Adrenal gland (tissue), 5 donors: ENCODE measurements at regions not wholly inside any gene's neighbourhood (a gene's known extent, or its start where the extent isn't known, plus 50 kb on each side); places are given as distances from the start of the nearest gene placed in this dataset.

Experiments used
- POLR2A ChIP-seq, 2 donors: fragments of 450-650 bp; IDR thresholded peaks; one replicate each; pipeline ENCODE4 v1.6.1; 2017; ENCODE audit warnings: antibody characterized with exemption in 2 of 2, mild to moderate bottlenecking in 2 of 2, moderate library complexity in 1 of 2
- TF ChIP-seq, protein P1 (sequence below), 6 experiments: fragments of 450-650 bp in 4 of 6; fragments of 200-600 bp in 2 of 6; sonication (generic) in 1 of 6; IDR thresholded peaks; 1 replicate in 5 of 6; 2 replicates in 1 of 6; pipeline versions ENCODE4 v1.5.1 to v1.8.0; 2016 to 2021; ENCODE audit warnings: antibody characterized with exemption in 6 of 6, mild to moderate bottlenecking in 2 of 6, moderate library complexity in 1 of 6
- donor health status: DM: no; HTN: no; CAD: no.

DNA sequence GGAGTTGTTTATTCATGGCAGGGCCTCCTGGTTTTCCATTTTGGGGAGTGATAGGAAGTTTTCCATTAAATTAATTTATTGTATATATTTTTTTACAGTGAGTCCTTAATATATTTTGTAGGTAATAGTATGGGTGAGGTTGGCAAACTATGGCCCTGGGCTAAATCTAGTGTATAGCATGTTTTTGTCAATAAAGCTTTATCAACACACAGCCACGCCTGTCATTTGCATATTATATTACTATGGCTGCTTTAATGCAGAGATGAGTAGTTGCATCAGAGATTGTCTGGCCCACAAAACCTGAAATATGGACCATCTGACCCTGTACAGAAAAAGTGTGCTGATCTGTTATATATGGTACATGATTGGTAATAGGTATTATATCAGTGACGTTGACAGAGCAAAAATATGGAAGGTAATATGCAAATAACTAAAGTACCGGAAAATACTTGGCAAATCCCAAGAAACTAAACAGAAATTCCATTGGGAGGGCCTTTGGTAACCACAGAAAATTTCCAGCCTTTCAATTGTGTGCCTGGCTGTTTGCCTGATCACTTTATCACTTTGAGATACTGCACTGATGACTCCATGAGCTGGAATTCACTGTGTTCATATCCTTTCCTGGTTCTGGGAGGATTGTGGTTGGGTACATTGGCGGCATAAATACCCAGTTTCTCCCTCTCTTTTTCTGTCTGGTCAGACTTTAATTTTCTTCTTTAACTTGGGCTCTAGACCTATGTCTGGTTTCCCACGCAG is 61.7 kb upstream of the RFLNA start:
- TF ChIP-seq, protein P1, sequence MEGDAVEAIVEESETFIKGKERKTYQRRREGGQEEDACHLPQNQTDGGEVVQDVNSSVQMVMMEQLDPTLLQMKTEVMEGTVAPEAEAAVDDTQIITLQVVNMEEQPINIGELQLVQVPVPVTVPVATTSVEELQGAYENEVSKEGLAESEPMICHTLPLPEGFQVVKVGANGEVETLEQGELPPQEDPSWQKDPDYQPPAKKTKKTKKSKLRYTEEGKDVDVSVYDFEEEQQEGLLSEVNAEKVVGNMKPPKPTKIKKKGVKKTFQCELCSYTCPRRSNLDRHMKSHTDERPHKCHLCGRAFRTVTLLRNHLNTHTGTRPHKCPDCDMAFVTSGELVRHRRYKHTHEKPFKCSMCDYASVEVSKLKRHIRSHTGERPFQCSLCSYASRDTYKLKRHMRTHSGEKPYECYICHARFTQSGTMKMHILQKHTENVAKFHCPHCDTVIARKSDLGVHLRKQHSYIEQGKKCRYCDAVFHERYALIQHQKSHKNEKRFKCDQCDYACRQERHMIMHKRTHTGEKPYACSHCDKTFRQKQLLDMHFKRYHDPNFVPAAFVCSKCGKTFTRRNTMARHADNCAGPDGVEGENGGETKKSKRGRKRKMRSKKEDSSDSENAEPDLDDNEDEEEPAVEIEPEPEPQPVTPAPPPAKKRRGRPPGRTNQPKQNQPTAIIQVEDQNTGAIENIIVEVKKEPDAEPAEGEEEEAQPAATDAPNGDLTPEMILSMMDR (IDR thresholded peaks at IDR 0.05): no peak
- no peak for TF ChIP-seq POLR2A (IDR thresholded peaks at IDR 0.05)
